GM12873 (cell line): ENCODE measurements at regions not wholly inside any gene's neighbourhood (a gene's known extent, or its start where the extent isn't known, plus 50 kb on each side); places are given as distances from the start of the nearest gene placed in this dataset.

Experiments used
- TF ChIP-seq, protein P1 (sequence below): IDR thresholded peaks from 2 replicates; pipeline ENCODE4 v1.5.1; 2012; ENCODE audit warnings: low read depth, mild to moderate bottlenecking, moderate library complexity, low read length, control low read depth; ENCODE audit not compliant: insufficient read depth; ENCODE audit errors: missing control alignments

GRCh38 chr2:13193900-13194299, 477.2 kb downstream of the TRIB2 start:
- TF ChIP-seq, protein P1, sequence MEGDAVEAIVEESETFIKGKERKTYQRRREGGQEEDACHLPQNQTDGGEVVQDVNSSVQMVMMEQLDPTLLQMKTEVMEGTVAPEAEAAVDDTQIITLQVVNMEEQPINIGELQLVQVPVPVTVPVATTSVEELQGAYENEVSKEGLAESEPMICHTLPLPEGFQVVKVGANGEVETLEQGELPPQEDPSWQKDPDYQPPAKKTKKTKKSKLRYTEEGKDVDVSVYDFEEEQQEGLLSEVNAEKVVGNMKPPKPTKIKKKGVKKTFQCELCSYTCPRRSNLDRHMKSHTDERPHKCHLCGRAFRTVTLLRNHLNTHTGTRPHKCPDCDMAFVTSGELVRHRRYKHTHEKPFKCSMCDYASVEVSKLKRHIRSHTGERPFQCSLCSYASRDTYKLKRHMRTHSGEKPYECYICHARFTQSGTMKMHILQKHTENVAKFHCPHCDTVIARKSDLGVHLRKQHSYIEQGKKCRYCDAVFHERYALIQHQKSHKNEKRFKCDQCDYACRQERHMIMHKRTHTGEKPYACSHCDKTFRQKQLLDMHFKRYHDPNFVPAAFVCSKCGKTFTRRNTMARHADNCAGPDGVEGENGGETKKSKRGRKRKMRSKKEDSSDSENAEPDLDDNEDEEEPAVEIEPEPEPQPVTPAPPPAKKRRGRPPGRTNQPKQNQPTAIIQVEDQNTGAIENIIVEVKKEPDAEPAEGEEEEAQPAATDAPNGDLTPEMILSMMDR, result peak; percentile 47

- TF ChIP-seq, protein P1, result no peak
Measured at GRCh38 chr2:13195270-13195669, 478.5 kb downstream of the TRIB2 start.

DNA sequence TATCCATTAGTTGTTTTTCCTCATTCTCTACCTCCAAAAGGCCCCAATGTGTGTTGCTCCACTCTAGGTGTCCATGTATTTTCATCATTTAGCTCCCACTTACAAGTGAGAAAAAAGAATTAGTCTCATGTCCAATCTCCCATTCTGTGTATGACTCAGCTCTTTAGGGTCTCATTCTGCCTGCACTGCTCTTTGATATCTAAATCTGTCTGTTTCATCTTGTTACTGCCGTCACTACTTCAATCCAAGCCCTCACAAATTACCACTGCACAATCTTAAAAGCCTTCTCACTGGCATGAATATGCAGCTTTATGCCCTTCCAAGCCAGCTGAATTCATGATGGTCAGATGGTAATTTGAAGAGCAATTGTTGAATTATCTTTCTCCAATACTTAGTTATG, 480.5 kb downstream of the TRIB2 start:
- TF ChIP-seq, protein P1, result no peak

DNA sequence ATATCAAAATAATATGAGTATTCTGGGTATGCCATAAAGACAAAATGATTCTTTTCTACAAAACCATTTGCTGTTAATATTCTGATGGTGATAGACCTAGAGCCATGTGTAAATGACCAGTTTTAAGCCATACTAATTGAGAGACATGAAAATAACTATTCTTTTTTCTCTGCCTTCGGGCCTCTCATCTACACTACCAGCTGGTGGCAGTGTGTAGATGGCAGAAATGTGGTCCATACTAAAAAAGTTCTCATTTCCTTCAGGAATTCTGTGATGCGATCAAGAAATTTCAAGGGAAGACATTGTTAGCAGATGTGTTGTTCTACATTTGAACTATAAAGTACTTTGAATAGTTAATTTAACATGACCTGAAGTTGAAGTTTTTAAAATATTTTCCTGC, 485.2 kb downstream of the TRIB2 start:
- TF ChIP-seq, protein P1, result no peak

DNA sequence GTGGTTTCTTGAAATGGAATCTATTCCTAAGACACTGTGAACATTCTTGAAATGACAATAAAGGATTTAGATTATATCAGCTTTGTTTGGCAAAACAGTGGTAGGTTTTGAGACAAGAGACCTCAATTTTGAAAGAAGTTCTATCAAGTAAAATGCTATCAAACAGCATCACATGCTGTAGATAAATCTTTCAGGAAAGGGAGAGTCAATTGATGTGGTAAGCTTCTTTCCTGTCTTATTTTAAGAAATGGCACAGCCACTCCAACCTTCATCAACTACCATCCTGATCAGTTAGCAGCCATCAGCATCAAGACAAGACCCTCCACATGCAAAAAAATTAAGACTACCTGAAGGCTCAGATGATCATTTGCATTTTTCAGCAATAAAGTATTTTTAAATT, 495.4 kb downstream of the TRIB2 start:
- TF ChIP-seq, protein P1, result no peak

DNA sequence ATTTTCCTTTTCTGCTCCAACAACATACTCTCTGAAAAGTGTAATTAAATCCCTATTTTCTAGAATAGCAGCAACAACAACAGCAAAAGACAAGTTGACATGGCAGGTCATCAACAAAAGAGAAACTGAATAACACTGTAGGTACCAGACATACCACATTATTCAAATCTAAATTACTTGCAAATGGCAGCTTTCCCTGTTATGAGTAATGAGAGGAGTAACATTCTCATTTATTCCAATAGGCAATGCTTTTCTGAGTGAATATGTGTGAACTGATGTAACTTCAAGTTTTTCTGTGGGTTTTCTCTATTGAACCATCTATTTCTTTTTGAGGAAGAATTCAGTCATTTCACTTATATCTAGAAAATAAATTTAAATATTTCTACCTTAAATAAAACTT, 501.5 kb downstream of the TRIB2 start:
- TF ChIP-seq, protein P1, result no peak

DNA sequence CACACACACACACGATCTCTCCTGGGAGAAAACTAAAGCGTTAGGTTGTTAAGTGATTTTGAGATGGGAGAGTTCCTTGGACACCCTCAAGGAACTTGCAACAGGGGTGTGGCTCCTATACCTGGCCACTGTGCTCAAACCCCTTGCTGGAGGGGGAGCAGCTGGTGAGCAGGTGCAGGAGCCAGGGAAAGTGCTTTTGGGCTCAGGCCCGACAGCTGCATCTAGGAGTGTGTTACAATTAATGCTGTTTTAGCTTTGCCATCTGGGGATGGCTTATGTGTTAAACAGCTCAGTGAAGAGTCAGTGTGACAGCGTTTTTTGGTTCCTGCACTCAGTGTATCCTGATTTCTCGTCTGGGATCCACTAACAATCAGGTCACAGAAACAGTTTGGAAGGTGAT, 510.8 kb downstream of the TRIB2 start:
- TF ChIP-seq, protein P1, result no peak

- TF ChIP-seq, protein P1, result no peak
Measured at GRCh38 chr2:13230221-13230620, 513.5 kb downstream of the TRIB2 start.
